Brain microvascular endothelial cell (primary cell): ENCODE measurements at regions not wholly inside any gene's neighbourhood (a gene's known extent, or its start where the extent isn't known, plus 50 kb on each side); places are given as distances from the start of the nearest gene placed in this dataset.
"Not testable (repeated sequence)": the region's sequence is repeated elsewhere in the genome, so short reads cannot be mapped to it uniquely, and the experiment has no call there.

ENCODE experiments used
- DNase-seq: peaks from one replicate; pipeline ENCODE4 v3.0.0-alpha.2; 2020
- H3K27ac ChIP-seq: fragments of 250-450 bp; sonication (Bioruptor Pico); 2 replicates; pipeline ENCODE4 v1.5.1; 2020; ENCODE audit warnings: mild to moderate bottlenecking, moderate library complexity
- H3K27me3 ChIP-seq: fragments of 250-450 bp; sonication (Bioruptor Pico); replicated peaks from 2 replicates; pipeline ENCODE4 v1.5.1; 2020; ENCODE audit warnings: mild to moderate bottlenecking
- H3K36me3 ChIP-seq: fragments of 250-450 bp; sonication (Bioruptor Pico); replicated peaks from 2 replicates; pipeline ENCODE4 v1.5.1; 2020; ENCODE audit warnings: mild to moderate bottlenecking
- H3K4me3 ChIP-seq: 2 replicates; pipeline ENCODE4 v1.5.1; 2011; ENCODE audit warnings: low read depth, mild to moderate bottlenecking, control low read depth, low read length, moderate library complexity
- CTCF ChIP-seq: IDR thresholded peaks from 2 replicates; pipeline ENCODE4 v1.5.1; 2011; ENCODE audit warnings: low read depth, mild to moderate bottlenecking, moderate library complexity, low read length, control low read depth, inconsistent platforms; ENCODE audit errors: missing control alignments
- in situ Hi-C: cut with HindIII; loops from 2 replicates; pipeline ENCODE4 v1.10.0; 2017; ENCODE audit warnings: low sequenced_read_pairs, low pct_ligation_motif_present

GRCh38 chr2:208609166-208609804 lies 202.7 kb downstream of the PTH2R start:
- TF ChIP-seq CTCF = no peak

GRCh38 chr2:208615675-208616074 lies 209.1 kb downstream of the PTH2R start:
- DNase-seq, H3K36me3 ChIP-seq, in situ Hi-C loops, H3K4me3 ChIP-seq, H3K27ac ChIP-seq, H3K27me3 ChIP-seq: not testable (repeated sequence)

More at GRCh38 chr2:208609166-208609804, 202.7 kb downstream of the PTH2R start:
- Histone ChIP-seq H3K4me3 (no peak overlapping the region), H3K27ac (no peak overlapping the region), H3K27me3 (no peaks in the 10 kb centered on the region), H3K36me3 (no peaks in the 10 kb centered on the region)
- in situ Hi-C loops = no loop called here
- DNase-seq = no peak

GRCh38 chr2:208618220-208618619 lies 211.6 kb downstream of the PTH2R start:
- Histone ChIP-seq H3K27ac (no peak overlapping the region), H3K4me3 (no peak overlapping the region), H3K27me3 (no peaks in the 10 kb centered on the region), H3K36me3 (no peaks in the 10 kb centered on the region)
- no peak for DNase-seq
- in situ Hi-C loops = no loop called here
- TF ChIP-seq CTCF = no peak

GRCh38 chr2:208619993-208620392 lies 213.4 kb downstream of the PTH2R start:
- H3K4me3 ChIP-seq = no peak overlapping the region
- DNase-seq = no peak
- no peaks in the 10 kb centered on the region for H3K36me3 ChIP-seq
- no peaks in the 10 kb centered on the region for H3K27me3 ChIP-seq
- H3K27ac ChIP-seq = no peak overlapping the region
- in situ Hi-C loops = no loop called here
- TF ChIP-seq CTCF = no peak

- no peak for TF ChIP-seq CTCF
- H3K36me3 ChIP-seq = no peaks in the 10 kb centered on the region
- in situ Hi-C loops = no loop called here
- no peaks in the 10 kb centered on the region for H3K27me3 ChIP-seq
- H3K4me3 ChIP-seq = no peak overlapping the region
- H3K27ac ChIP-seq = no peak overlapping the region
- DNase-seq = no peak
Measured at GRCh38 chr2:208620487-208620978, 213.9 kb downstream of the PTH2R start.

GRCh38 chr2:208627110-208627884 lies 220.7 kb downstream of the PTH2R start:
- no peak overlapping the region for H3K4me3 ChIP-seq
- no peak for DNase-seq
- no peaks in the 10 kb centered on the region for H3K36me3 ChIP-seq
- in situ Hi-C loops = no loop called here
- TF ChIP-seq CTCF = no peak
- no peak overlapping the region for H3K27ac ChIP-seq
- no peaks in the 10 kb centered on the region for H3K27me3 ChIP-seq
